Panc1 (cell line): ENCODE measurements at regions not wholly inside any gene's neighbourhood (a gene's known extent, or its start where the extent isn't known, plus 50 kb on each side); places are given as distances from the start of the nearest gene placed in this dataset.

Experiments used
- ATAC-seq: fragments of 200-7000 bp; cut with Tn5 transposase; 2 replicates; pipeline ENCODE4 v1.9.1; 2020; ENCODE audit warnings: mild to moderate bottlenecking, moderate library complexity
- BruUV-seq: library from RNA; stranded (reverse); fragments of 400-500 nt; replicated peaks from 2 replicates; lab custom pipeline; 2021; lab: Mats Ljungman, UMichigan
- CTCF ChIA-PET: fragments of 300-600 bp; sonication (Branson Sonifier 250); formaldehyde crosslinking; loops from one replicate; lab custom pipeline; 2022; ENCODE audit warnings: antibody characterized with exemption; lab: Charles Lee
- POLR2A ChIA-PET: fragments of 300-600 bp; sonication (Branson Sonifier 250); formaldehyde crosslinking; loops from one replicate; lab custom pipeline; 2022; ENCODE audit warnings: antibody characterized with exemption; lab: Charles Lee
- DNase-seq: peaks from one replicate; pipeline ENCODE4 v3.0.0-alpha.2; 2010; ENCODE audit warnings: low read depth, low spot score
- H3K27ac ChIP-seq: 2 replicates; pipeline ENCODE4 v1.5.1; 2011; ENCODE audit warnings: mild to moderate bottlenecking, low read length, inconsistent platforms
- H3K27me3 ChIP-seq: fragments of 200-500 bp; sonication (Bioruptor generic); 2 replicates; pipeline ENCODE4 v1.6.0; 2014; ENCODE audit warnings: low read length, inconsistent platforms; ENCODE audit not compliant: control insufficient read depth, insufficient read depth
- H3K36me3 ChIP-seq: fragments of 200-500 bp; sonication (Bioruptor generic); 2 replicates; pipeline ENCODE4 v1.5.1; 2014; ENCODE audit warnings: inconsistent platforms, mild to moderate bottlenecking, low read length, moderate library complexity; ENCODE audit not compliant: control insufficient read depth, insufficient read depth
- H3K4me1 ChIP-seq: 2 replicates; pipeline ENCODE4 v1.5.1; 2011; ENCODE audit warnings: inconsistent platforms, mild to moderate bottlenecking, low read length, moderate library complexity; ENCODE audit not compliant: control insufficient read depth, insufficient read depth
- H3K4me3 ChIP-seq, 2 experiments: 2 replicates each; pipeline ENCODE4 v1.5.1; 2011 to 2012; ENCODE audit warnings: low read depth in 2 of 2, low read length in 2 of 2, mild to moderate bottlenecking in 2 of 2, inconsistent platforms in 1 of 2, moderate library complexity in 1 of 2
- H3K9me3 ChIP-seq: fragments of 200-500 bp; sonication (Bioruptor generic); 2 replicates; pipeline ENCODE4 v1.5.1; 2014; ENCODE audit warnings: low read depth, mild to moderate bottlenecking, inconsistent platforms, low read length, moderate library complexity; ENCODE audit not compliant: control insufficient read depth, insufficient read depth
- POLR2AphosphoS5 ChIP-seq: IDR thresholded peaks from 2 replicates; pipeline ENCODE4 v1.6.1; 2012; ENCODE audit warnings: mild to moderate bottlenecking, low read depth, low read length, moderate library complexity
- SIN3A ChIP-seq: IDR thresholded peaks from 2 replicates; pipeline ENCODE4 v1.6.1; 2012; ENCODE audit warnings: low read depth, mild to moderate bottlenecking, low read length, moderate library complexity, borderline replicate concordance; ENCODE audit not compliant: insufficient read depth
- TCF7L2 ChIP-seq: IDR thresholded peaks from 2 replicates; pipeline ENCODE4 v1.6.1; 2011; ENCODE audit warnings: mild to moderate bottlenecking, low read depth, low read length, inconsistent platforms
- in situ Hi-C: cut with HindIII; loops from 2 replicates; pipeline ENCODE4 v1.10.0; 2016; ENCODE audit warnings: low sequenced_read_pairs, low pct_unique_long_range_greater_than_20kb
- intact Hi-C: fragments of 100-400 bp; cut with micrococcal nuclease; formaldehyde crosslinking; loops from one replicate; pipeline ENCODE4 v1.10.0; 2022; ENCODE audit not compliant: unreplicated experiment
- TF ChIP-seq, protein P1 (sequence below), 2 experiments: IDR thresholded peaks; 2 replicates each; pipeline ENCODE4 v1.6.1; 2011 to 2012; ENCODE audit warnings: low read depth in 2 of 2, control low read depth in 1 of 2, low read length in 1 of 2, mild to moderate bottlenecking in 1 of 2, moderate library complexity in 1 of 2; ENCODE audit not compliant: insufficient read depth in 1 of 2
- TF ChIP-seq, protein P2 (sequence below): fragments of 450-650 bp; IDR thresholded peaks from 2 replicates; pipeline ENCODE4 v1.5.1; 2017; ENCODE audit warnings: mild to moderate bottlenecking

DNA sequence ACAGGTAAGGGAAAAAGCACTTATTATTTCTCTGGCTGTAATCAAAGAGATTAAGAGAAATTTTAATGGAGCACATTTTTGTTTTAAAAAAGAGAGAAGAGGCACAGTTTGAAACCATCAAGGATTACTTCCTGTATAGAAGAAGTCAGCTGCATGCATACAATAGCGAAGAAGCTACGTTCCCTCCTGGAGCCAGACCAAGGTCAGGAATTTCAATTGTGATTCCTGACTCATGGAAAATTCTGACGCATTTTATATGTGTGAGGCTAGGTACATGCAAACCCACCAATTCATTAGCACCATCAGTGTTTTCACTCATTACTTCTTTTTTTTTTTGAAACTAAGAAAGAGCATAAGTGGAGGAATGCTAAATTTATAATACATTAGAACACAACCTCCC lies 232.7 kb upstream of the SGK1 start:
- Histone ChIP-seq H3K27me3 (no peaks in the 10 kb centered on the region), H3K4me3 (no peak overlapping the region), H3K36me3 (no peaks in the 10 kb centered on the region), H3K4me1 (no peaks in the 10 kb centered on the region), H3K27ac (no peak overlapping the region), H3K9me3 (no peaks in the 10 kb centered on the region)
- no TSS peak for BruUV-seq
- ATAC-seq = no peak
- in situ Hi-C loops (no loop called here), intact Hi-C loops (no loop called here)
- ChIA-PET CTCF (no interaction called here), POLR2A (no interaction called here)
- TF ChIP-seq, protein P1, sequence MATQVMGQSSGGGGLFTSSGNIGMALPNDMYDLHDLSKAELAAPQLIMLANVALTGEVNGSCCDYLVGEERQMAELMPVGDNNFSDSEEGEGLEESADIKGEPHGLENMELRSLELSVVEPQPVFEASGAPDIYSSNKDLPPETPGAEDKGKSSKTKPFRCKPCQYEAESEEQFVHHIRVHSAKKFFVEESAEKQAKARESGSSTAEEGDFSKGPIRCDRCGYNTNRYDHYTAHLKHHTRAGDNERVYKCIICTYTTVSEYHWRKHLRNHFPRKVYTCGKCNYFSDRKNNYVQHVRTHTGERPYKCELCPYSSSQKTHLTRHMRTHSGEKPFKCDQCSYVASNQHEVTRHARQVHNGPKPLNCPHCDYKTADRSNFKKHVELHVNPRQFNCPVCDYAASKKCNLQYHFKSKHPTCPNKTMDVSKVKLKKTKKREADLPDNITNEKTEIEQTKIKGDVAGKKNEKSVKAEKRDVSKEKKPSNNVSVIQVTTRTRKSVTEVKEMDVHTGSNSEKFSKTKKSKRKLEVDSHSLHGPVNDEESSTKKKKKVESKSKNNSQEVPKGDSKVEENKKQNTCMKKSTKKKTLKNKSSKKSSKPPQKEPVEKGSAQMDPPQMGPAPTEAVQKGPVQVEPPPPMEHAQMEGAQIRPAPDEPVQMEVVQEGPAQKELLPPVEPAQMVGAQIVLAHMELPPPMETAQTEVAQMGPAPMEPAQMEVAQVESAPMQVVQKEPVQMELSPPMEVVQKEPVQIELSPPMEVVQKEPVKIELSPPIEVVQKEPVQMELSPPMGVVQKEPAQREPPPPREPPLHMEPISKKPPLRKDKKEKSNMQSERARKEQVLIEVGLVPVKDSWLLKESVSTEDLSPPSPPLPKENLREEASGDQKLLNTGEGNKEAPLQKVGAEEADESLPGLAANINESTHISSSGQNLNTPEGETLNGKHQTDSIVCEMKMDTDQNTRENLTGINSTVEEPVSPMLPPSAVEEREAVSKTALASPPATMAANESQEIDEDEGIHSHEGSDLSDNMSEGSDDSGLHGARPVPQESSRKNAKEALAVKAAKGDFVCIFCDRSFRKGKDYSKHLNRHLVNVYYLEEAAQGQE (IDR thresholded peaks at IDR 0.05; ENCODE audit: insufficient read depth in 1 of 2, low read depth in 2 of 2, low read length in 1 of 2) = no peak
- TF ChIP-seq SIN3A (no peak), TCF7L2 (no peak), POLR2AphosphoS5 (no peak)
- TF ChIP-seq, protein P2, sequence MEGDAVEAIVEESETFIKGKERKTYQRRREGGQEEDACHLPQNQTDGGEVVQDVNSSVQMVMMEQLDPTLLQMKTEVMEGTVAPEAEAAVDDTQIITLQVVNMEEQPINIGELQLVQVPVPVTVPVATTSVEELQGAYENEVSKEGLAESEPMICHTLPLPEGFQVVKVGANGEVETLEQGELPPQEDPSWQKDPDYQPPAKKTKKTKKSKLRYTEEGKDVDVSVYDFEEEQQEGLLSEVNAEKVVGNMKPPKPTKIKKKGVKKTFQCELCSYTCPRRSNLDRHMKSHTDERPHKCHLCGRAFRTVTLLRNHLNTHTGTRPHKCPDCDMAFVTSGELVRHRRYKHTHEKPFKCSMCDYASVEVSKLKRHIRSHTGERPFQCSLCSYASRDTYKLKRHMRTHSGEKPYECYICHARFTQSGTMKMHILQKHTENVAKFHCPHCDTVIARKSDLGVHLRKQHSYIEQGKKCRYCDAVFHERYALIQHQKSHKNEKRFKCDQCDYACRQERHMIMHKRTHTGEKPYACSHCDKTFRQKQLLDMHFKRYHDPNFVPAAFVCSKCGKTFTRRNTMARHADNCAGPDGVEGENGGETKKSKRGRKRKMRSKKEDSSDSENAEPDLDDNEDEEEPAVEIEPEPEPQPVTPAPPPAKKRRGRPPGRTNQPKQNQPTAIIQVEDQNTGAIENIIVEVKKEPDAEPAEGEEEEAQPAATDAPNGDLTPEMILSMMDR = no peak
- DNase-seq = peak; percentile 83

DNA sequence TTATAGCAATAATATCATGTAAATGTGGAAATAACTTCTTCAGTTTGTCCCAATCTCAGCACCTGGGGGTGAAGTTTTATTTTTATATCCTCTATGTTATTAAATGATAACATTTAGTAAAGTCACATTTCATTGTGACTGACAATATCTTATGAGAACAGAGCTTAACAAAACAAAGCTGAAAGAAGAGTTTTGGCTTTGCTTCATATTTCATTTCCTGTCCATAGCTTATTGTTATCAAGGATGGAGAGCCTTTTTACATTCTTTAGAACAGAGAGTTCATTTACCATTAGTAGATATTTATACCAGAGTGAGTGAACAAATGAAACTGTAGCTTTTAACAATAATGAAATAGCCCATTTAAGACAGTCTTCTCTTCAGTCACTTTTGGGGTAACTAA lies 231.9 kb upstream of the SGK1 start:
- H3K9me3 ChIP-seq = no peaks in the 10 kb centered on the region
- H3K27ac ChIP-seq = no peak overlapping the region
- ChIA-PET POLR2A (no interaction called here), CTCF (no interaction called here)
- in situ Hi-C loops = no loop called here
- no peaks in the 10 kb centered on the region for H3K27me3 ChIP-seq
- H3K4me1 ChIP-seq = no peaks in the 10 kb centered on the region
- H3K4me3 ChIP-seq = no peak overlapping the region
- TF ChIP-seq, protein P2 = no peak
- TF ChIP-seq TCF7L2 (no peak), POLR2AphosphoS5 (no peak), SIN3A (no peak)
- TF ChIP-seq, protein P1 (IDR thresholded peaks at IDR 0.05; ENCODE audit: insufficient read depth in 1 of 2, low read depth in 2 of 2, low read length in 1 of 2) = no peak
- no TSS peak for BruUV-seq
- intact Hi-C loops = no loop called here
- ATAC-seq = no peak
- no peak for DNase-seq
- H3K36me3 ChIP-seq = no peaks in the 10 kb centered on the region
